ENCODE measurements at regions not wholly inside any gene's neighbourhood (a gene's known extent, or its start where the extent isn't known, plus 50 kb on each side); places are given as distances from the start of the nearest gene placed in this dataset.

GRCh38 chr20:62527781-62528180 is 52.0 kb upstream of the GATA5 start:
- no peak for DNase-seq

DNA sequence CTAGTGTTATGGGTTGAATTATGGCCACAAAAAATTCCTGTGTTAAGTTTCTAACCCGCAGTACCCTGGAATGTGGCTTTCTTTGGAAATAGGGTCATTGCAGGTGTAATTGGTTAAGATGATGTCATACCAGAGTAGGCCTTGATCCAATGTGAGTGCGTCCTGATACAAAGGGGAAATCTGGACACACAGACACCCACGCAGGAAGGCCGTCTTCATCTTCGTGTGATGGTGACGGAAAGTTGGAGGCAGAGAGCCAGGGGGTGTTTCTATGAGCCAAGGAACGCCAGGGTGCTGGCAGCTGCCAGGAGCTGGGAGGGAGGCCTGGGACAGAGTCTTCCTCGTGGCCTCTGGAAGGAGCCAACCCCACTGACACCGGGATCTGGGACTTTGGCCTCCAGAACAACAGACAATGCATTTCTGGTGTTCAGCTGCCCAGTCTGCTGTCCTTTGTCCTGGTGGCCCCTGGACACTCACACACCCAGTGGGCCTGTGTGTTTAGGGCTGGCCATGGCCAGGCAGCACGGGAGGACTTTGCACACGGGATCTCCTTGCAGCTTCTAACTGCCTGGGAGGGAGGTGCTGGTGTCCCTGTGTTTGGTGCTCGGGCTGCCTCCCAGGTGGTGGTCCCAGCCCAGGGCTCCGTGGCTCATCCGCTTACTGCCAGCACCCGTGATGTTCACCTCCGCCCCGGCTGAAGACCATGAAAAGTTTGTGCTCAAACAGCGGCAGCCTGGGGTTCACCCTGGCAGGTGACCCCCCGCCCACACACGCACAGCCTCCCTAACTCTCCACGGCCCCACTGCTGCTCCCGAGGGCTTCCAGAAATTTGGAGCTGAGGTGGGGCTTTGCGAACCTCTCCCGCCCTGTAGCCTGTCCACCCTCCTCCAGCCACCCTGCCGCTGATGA is 53.4 kb upstream of the GATA5 start:
- no peak for DNase-seq

DNA sequence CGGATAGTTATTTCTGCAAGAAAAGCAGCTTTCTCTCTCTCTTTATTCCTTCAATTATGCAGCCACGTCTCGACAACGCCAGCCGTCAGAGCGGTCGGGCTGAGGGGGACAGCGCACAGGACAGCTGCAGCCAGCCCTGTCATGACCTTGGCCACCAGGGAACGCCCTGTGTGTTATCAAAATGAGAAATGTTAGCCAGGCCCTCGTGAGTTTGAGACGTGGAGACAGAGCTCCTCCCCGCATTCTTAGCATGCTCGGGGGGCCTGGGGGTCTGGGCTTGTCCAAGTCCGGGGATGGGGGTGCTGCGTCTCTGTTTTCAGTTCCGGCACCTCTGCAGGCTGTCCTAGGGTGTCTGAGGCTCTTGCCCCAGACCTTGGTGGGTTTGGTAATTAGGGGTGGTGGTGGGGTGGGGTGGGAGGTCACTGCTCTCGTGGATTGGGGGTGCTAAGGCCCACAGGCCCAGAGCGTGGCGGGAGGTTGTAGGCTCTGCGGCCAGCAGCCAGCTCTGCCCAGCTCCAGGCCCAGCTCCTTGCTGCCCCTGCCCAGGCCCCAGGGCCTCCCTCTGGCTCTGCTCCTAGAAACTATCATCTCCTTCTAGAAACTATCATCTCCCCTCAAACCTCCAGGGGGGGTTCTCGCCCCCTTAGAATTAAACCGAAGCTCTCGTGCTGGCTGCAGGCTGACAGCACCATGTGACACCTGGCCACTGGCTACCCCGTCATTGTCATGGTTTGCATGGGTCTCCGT is 54.3 kb upstream of the GATA5 start:
- DNase-seq: no peak

GRCh38 chr20:62530643-62531032 is 54.8 kb upstream of the GATA5 start:
- no peak for DNase-seq

GRCh38 chr20:62531046-62531838 is 55.4 kb upstream of the GATA5 start:
- DNase-seq: no peak

- DNase-seq: no peak
Observed at GRCh38 chr20:62532921-62533320, 57.1 kb upstream of the GATA5 start.

- no peak for DNase-seq
Observed at GRCh38 chr20:62533591-62534495, 58.0 kb upstream of the GATA5 start.

DNA sequence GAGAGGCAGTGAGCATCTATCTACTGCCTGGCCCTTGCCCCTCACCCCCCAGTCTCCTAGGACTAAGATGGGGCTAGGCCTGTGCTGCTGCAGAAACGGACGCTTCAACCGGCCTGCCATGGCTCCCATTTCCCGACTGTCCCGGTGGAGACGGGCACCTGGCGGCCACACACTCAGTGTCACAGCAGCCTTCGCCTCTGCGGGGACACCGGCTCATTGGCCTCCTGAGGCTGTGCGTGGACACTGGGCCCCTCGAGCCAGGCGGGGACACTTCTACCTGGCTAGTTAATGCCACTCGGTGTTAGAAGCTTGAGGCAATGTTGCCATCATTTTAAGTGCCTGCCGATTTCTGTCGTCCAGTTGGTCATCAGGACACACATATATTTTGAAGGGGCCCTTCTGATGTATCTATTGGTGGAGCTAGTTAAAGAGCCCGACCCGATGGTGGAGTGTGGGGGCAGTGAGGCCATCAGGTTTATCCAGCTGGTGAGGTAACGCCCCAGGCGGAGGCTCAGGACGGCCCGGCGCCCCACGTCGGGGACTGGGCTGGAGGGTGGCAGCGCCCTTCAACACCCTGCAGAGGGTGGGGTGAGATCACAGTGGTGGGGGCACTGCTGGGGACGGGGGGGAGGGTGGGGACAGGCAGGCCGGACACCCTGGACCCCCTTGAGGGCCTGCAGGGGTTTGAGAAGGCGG is 58.9 kb upstream of the GATA5 start:
- DNase-seq: no peak

DNA sequence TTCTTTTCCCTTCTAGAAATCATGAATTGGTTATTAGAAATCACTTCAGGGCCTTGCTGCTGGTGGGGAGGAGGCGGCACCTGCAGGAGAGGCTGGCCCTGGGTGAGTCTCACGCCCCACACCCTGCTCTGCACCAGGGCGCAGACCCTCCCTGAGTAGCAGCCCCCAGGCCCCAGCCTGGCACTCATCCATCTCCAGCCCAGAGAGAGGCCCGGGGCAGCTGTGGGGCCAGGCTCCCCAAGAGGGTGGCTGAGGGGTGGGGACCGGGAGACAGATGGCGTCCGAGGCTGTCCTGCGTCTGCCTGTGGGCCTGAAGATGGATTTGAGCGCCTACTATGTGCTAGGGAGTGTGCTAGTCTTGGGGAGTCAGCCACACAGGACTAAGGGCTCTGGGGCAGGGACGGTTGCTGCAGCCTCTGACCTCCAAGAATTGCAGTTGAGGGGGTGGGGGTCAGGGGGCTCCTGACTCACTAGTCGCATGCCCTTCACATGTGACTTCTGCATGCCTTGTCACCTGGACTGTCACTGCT is 59.6 kb upstream of the GATA5 start:
- no peak for DNase-seq

DNA sequence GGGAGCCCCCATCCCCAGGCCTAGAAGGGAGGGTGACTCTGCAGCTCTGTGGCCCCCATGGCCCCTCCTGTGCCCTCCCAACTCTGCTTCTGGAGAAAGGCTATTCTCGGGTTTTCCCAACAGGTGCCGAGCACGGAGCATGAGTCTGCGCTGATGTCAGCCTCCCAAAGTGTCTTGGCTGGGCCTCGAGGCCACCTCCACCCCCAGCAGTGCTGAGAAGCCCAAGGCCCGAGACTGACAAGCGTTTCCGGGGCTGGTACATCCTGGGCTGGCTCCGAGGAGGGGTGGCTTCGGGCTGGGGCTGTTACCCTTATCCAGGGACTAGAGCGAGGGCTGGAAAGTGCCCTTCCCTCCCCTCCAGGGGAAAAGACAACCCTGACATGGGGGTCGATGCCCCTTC is 60.2 kb upstream of the GATA5 start:
- no peak for DNase-seq

GRCh38 chr20:62536871-62537401 is 61.1 kb upstream of the GATA5 start:
- no peak for DNase-seq

DNA sequence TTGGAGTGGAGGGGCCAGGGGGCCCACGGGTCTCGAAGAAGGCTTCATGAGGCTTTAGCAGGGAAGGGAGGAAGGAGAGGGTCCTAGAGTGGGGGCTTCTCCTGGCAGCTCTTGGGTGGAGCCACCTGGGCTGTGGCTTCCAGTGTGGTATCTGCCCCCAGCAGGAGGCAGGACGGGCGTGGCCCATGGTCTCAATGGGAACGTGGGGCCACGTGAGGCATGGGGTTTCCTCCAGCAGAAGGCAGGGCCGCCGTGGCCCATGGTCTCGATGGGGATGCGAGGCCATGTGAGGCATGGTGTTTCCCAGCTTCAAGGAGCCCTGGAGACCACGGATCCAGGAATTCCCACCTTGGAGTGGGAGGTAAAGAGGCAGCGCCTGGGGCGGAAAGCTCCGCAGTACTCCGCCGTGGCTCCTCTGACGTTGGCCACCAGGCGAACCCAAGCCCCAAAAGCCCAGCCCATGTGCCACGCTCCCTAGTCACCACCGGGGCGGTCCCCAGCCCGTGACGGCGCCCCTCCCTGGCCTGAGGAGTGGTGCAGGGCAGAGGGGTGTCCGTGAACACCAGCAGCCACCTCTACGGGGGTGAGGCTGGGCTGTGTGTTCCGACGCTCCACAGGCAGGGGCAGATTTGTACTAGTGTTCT is 62.0 kb upstream of the GATA5 start:
- DNase-seq: no peak

DNA sequence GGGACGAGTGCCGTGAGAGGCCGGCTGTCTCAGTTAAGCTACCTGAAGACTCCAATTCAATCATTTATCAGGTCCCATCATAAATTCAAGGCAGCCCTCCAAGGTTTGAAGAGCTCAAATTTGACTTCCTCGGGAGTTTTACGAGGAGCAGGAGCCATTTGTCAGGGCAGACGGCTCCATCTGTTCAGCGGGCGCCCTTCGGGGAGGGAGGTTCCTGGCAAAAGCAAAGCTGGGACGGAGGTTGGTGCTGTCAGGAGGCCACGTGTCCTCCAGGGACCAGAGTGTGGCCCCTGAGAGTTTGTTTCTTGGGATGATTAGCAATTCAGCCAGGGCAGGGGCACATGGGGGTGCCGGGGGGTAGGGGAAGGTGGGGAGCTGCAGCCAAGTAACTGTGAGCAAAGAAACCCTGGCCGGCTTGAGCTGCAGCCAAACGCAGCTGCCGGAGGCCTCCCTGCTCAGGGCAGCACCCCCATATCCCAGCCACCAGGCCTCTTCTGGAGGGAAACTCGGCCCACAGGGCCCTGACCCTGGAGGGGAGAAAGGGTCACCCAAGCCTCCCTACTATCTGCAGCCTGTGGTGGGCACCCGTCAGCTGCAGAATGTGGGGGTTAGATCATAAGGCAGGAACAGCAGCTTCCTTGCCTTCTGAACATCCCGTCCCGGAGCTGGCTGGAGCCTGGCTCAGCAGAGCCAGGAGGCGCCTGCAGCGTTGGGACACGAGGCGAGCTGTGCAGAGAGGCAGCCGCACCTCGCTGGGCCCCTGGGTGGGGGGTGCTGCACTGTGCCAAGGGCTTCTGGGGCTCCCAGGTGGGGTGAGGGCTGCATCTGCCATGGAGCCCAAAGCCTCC is 63.6 kb upstream of the GATA5 start:
- DNase-seq: no peak

DNA sequence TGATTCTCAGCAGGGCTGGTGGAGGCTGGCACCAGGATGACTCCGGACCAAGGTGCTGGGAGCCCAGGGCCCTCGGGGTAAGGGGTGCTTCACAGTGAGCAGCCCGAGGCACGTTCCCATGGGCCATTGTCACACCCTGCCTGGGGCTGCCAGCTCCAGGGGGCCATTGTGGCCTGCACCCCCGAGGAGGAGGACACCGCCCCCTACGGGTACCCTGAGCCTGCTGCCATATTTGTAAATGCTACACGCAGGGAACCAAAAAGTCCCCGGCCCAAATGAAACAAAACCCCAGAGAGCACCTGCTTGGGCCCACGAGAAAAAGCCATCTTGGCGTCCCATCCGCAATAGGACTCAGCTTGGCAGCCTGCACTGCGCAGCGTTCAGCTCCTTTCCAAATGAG is 64.7 kb upstream of the GATA5 start:
- DNase-seq: no peak

DNA sequence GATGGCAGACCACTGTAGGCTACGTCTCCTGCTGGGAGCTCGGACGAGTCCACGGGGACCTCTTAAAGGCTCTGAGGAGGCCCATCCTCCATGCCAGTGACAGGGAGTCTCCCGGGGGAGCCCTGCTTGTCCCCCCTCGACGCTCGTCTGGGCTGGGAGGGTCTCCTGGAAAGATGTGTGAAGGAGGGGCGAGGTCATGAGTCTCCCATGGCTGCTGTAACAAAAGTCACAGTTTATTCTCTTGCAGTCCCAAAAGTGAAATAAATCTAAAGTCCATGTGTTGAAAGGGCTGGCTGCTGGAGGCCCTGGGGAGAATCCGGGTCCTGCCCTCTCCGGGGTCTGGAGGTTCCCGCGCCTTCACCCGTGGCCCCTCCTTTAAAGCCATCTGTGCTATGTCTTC is 67.1 kb upstream of the GATA5 start:
- no peak for DNase-seq

DNA sequence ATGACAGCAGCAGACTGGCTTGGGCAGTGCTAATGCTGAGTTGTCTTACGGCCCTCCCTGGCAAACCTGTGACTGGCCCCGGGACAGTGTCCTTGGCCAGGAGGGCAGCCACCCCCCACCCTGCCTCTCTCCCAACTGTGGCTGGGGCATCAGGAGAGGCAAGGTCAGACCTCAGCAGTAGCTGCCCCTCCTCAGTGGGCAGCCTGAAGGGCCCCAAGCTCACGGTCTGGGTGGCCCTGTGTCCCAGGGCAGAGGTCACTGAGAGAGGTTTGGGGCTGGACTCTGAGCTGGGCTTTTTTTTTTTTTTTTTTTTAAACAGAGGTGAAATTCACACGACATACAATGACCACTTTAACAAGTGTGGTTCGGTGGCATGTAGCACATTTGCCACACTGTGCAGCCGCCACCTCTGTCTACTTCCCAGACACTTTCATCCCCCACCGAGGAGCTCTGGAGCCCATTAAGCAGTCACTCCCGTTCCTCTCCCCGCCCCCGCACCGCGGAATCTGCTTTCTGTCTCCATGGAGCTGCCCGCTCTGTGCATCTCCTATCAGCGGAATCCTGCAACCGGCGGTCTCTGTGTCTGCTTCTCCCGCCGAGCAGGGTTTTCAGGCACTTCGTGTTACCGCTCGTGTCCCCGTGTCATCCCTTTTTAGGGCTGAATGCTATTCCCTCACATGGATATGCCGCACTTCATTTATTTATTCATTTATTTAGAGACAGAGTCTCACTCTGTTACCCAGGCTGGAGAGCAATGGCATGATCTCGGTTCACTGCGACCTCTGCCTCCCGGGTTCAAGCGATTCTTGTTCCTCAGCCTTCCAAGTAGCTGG is 67.9 kb upstream of the GATA5 start:
- no peak for DNase-seq

DNA sequence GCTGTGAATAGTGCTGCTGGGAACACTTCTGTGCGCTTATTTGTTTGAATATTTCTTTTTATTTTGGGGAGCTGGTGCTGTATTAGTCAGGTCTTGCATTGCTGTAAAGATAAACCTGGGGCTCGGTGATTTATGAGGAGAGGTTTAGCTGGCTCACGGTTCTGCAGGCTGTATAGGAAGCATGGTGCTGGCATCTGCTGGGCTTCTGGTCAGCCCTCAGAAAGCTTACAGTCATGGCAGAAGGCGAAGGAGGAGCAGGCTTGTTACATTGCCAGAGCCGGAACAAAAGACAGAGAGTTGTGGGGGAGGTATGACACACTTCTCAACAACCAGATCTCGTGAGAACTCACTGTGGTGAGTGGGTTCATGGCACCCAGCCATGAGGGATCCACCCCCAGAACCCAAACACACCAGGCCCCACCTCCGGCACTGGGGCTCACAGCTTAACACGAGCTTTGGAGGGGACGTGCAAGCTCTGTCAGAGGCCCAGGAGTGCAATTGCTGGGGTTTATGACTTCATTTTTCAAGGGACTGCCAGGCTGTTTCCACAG is 68.8 kb upstream of the GATA5 start:
- DNase-seq: no peak

DNA sequence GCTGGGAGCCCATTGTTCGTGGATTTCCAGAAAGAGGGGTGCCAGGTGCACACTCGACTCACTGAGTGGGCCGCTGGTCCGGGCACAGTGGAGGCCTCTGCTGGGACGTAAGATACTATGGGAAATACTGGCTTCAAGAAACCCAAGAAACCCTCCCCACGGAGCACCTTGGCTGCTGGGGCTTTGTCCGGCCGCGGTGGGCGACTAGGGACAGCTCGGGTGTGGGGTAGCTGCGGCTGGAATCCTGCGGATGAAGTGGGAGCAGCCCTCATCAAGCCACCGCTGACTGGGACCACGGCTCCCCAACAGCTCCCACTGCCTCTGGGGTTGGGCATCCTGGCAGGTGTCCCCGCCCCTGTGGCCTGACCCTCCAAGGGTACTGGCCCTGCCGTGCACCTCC is 69.5 kb upstream of the GATA5 start:
- DNase-seq: no peak
